ENCODE measurements at regions not wholly inside any gene's neighbourhood (a gene's known extent, or its start where the extent isn't known, plus 50 kb on each side); places are given as distances from the start of the nearest gene placed in this dataset.
A peak's percentile ranks its signal among the peaks of the same experiment; 100 is the strongest.
"Not testable (repeated sequence)": the region's sequence is repeated elsewhere in the genome, so short reads cannot be mapped to it uniquely, and the experiment has no call there.

- DNase-seq (ENCODE audit: low spot score) = no peak
These were observed 476.8 kb downstream of the ZNF516 start for GRCh38 chr18:76018210-76018609.

- DNase-seq (ENCODE audit: low spot score) = no peak
These were observed 482.0 kb downstream of the ZNF516 start for GRCh38 chr18:76013057-76013456.

GRCh38 chr18:76005632-76006208 is 489.3 kb downstream of the ZNF516 start:
- no peak for DNase-seq (ENCODE audit: low spot score)

- not testable (repeated sequence) for DNase-seq (ENCODE audit: low spot score)
These were observed 507.1 kb downstream of the ZNF516 start for GRCh38 chr18:75987913-75988312.

GRCh38 chr18:75984853-75985252 is 510.2 kb downstream of the ZNF516 start:
- DNase-seq (ENCODE audit: low spot score) = no peak

GRCh38 chr18:75981102-75981501 is 513.9 kb downstream of the ZNF516 start:
- no peak for DNase-seq (ENCODE audit: low spot score)

- DNase-seq (ENCODE audit: low spot score) = no peak
These were observed 518.0 kb downstream of the ZNF516 start for GRCh38 chr18:75977081-75977480.

- no peak for DNase-seq (ENCODE audit: low spot score)
These were observed 524.8 kb downstream of the ZNF516 start for GRCh38 chr18:75970212-75970611.

GRCh38 chr18:75966431-75966830 is 528.6 kb downstream of the ZNF516 start:
- no peak for DNase-seq (ENCODE audit: low spot score)

GRCh38 chr18:75962036-75962572 is 532.9 kb downstream of the ZNF516 start:
- DNase-seq (ENCODE audit: low spot score) = no peak

- DNase-seq (ENCODE audit: low spot score) = not testable (repeated sequence)
These were observed 532.9 kb upstream of the SMIM21 start for GRCh38 chr18:75960356-75960755.

- DNase-seq (ENCODE audit: low spot score) = no peak
These were observed 531.6 kb upstream of the SMIM21 start for GRCh38 chr18:75959150-75959549.

GRCh38 chr18:75958683-75959082 is 531.2 kb upstream of the SMIM21 start:
- DNase-seq (ENCODE audit: low spot score) = no peak

GRCh38 chr18:75945265-75945933 is 517.9 kb upstream of the SMIM21 start:
- DNase-seq (ENCODE audit: low spot score) = no peak

- DNase-seq (ENCODE audit: low spot score) = no peak
These were observed 509.8 kb upstream of the SMIM21 start for GRCh38 chr18:75937306-75937705.

- DNase-seq (ENCODE audit: low spot score) = no peak
These were observed 509.4 kb upstream of the SMIM21 start for GRCh38 chr18:75936862-75937261.

GRCh38 chr18:75931079-75931478 is 503.6 kb upstream of the SMIM21 start:
- DNase-seq (ENCODE audit: low spot score) = no peak

GRCh38 chr18:75928706-75929105 is 501.2 kb upstream of the SMIM21 start:
- DNase-seq (ENCODE audit: low spot score) = no peak

GRCh38 chr18:75927791-75928190 is 500.3 kb upstream of the SMIM21 start:
- DNase-seq (ENCODE audit: low spot score) = no peak

GRCh38 chr18:75926811-75927210 is 499.3 kb upstream of the SMIM21 start:
- no peak for DNase-seq (ENCODE audit: low spot score)

- peak; percentile 67 for DNase-seq (ENCODE audit: low spot score)
These were observed 495.7 kb upstream of the SMIM21 start for GRCh38 chr18:75923169-75923568.

GRCh38 chr18:75916624-75916982 is 489.1 kb upstream of the SMIM21 start:
- DNase-seq (ENCODE audit: low spot score) = no peak

- peak; percentile 76 for DNase-seq (ENCODE audit: low spot score)
These were observed 488.6 kb upstream of the SMIM21 start for GRCh38 chr18:75915941-75916623.

Measured in Ammon's horn (tissue), 1 donor.